GM21576 (cell line): ENCODE measurements at regions not wholly inside any gene's neighbourhood (a gene's known extent, or its start where the extent isn't known, plus 50 kb on each side); places are given as distances from the start of the nearest gene placed in this dataset.

Experiments used
- ATAC-seq: cut with Tn5 transposase; IDR thresholded peaks from one replicate; pipeline ENCODE4 v1.9.1; 2021; ENCODE audit warnings: mild to moderate bottlenecking, moderate library complexity; ENCODE audit not compliant: unreplicated experiment

GRCh38 chr10:78567680-78568455 lies 500.9 kb upstream of the ZMIZ1 start:
- no peak for ATAC-seq

- ATAC-seq: no peak
Measured at GRCh38 chr10:78568620-78569019, 500.1 kb upstream of the ZMIZ1 start.

DNA sequence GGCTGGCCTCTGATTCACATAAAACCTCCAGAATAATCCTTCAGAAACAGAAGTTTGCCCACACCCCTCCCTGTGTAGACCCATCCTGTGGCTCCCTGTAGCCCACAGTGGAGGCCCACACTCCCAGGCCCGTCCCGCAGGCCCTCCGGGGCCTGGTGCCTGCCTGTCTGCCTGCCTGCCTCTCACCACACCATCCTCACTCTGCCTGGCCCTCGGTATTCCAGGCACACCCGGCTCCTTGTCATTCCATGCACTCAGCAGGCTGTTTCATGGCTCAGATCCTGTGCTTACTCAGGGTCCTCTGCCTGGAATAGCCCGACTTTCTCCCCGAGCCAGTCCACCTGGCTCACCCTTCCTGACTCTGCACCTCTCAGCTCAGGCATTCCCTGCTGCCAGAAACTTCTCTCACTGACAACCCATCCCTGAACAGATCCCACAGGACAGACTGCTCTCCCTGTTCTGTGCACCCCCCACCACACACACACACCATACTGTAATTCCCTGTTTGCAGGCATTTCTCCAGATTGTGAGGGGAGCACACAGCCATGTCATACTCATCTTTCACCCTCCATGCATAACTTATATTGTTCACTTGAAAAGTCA lies 498.0 kb upstream of the ZMIZ1 start:
- ATAC-seq: no peak

DNA sequence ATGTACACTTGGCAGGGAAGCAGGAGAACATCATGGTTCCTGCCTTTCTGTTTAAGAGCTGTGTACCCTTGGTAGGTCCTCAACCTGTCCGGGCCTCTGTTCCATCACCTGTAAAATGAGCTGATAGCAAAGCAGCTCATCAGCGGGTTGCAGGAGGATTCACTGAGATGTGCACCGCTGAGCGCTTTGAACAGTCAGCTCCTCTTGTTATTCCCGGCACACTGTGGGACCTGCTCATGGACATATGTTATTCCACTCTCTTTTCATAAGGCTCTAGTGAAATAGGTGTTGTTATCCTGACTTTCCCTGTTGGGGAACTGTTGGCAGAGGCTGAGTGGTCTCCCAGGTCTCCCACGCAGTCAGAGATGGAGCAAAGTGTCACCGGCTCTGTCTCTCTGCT lies 497.5 kb upstream of the ZMIZ1 start:
- no peak for ATAC-seq

DNA sequence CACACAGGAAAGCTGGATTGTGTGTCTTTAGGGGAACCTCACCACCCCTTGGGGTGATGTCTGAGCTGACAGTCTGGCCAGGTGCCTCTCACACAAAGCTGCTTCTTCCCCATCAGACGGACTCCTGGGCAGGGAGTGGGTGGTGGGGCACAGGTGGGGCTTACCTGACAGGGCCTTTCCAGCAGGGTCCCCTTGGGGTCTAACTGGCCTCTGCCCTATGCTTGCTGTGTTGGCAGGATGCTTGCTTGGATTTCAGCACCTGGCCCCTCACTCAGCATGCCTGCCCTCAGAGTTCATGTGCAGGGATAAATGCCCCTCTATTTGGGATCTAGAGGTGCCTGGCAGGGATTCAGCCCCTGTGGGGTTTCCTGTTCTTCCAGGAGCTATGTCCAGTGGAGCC lies 496.9 kb upstream of the ZMIZ1 start:
- no peak for ATAC-seq

DNA sequence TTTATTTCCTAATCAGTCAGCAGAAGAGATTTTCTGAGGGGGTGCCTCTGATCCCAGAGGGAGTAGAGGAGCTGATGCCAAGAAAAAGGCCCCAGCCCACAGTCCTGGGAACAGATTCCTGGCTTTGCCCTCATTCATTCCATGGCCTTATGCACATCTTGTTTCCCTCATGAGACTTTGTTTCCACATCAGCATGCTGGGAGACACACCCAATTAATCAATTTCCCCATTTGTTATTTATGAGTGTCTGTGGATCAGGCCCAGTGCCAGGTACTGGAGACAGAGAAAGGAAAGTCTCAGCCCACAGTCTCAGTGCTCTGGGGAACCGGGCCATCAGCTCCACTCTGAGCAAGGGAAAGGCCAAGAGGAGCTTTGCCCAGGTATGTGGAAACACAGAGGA lies 496.2 kb upstream of the ZMIZ1 start:
- ATAC-seq: no peak

DNA sequence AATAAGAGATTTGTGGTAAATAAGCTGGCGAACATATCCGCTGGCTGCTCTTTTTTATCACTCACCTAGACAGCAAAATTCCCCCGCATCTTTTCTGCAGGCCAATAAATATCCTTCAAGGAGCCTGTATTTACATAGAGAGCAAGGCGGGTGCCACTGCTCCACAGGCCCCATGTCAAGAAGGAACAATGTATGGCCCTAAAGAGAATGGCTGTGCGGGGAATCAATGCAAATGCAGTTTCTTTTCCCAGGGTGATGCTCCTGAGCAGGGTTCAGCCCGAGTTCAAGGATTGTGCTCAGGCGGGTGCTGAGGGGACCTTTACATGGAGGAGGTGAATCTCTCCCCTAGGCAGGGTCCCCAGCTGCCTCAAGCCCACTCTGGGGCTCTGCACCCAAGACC lies 494.2 kb upstream of the ZMIZ1 start:
- no peak for ATAC-seq

GRCh38 chr10:78575400-78575799 lies 493.4 kb upstream of the ZMIZ1 start:
- ATAC-seq: no peak

DNA sequence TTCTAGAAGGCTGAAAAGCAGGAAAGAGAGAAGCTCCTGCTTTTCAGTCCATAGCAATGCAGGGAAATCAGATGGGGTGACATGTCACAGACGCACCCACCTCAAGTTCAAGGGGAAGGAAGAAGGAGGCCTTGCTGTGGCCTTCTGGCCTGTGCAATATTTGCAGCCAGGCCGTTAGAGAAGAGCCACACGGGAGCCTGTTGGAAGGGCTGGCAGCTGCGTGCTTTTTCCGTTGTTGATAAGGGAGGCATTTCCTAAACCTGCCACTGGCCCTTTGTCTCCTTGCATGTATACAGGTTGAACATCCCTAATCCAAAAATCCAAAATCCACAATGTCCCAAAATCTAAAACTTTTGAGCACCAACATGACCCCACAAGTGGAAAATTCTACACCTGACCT lies 492.5 kb upstream of the ZMIZ1 start:
- ATAC-seq: no peak

- no peak for ATAC-seq
Measured at GRCh38 chr10:78577712-78578111, 491.1 kb upstream of the ZMIZ1 start.

DNA sequence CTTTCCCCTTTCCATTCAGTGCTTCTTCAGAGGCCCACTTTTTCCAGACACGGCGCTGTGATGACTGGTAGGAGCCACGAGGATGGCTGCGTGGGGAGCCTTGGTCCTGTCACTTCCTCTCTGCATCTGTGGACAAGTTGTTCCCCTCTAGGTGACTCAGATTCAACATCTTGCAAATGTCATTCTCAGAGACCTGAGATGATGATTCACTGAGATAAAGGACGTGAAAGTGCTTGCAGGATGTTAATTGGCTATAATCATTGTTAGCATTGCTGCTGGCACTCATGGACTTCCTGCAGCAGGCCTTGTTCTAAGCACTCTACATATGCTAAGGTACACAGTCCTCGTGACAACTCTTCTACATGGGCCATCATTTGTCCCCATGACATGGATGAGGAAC lies 489.8 kb upstream of the ZMIZ1 start:
- no peak for ATAC-seq

DNA sequence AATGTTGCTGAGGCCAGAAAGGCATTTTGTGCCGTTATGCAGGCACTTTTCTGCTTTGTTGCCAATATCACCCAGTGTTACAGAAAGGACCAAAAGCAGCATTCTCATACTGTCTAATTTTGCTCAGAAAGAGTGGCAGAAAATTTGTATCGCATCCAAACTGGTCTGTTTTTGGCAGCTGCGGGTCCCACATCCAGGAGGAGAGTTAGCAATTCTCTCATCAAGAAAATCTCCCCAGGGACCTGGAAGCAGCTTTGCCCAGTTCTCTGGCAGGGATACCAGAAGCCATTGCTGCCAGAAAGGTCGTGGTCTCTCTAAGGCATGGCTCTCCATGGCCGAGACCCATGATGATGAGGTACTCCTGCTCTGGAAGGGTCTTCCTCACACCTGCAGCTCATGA lies 489.2 kb upstream of the ZMIZ1 start:
- no peak for ATAC-seq

DNA sequence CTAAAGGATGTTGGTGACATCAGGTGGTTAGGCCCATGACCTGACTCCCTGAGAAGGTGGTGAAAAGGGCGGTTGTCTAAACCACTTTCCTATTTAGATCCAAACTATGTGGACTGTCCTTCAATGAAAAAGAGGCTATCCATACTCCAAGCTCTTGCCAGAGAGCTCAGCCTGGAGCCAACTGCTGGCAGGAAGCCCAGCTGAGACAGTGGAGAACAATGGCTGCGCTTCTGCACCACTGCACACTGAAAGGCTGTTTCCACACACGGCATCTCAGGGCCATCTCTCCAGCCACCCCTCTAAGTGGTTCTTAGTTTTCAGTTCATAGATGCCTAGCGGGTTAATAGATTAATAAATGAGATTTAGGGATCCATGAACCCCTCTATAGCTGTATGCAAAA lies 488.8 kb upstream of the ZMIZ1 start:
- ATAC-seq: no peak

- no peak for ATAC-seq
Measured at GRCh38 chr10:78581133-78581694, 487.6 kb upstream of the ZMIZ1 start.

DNA sequence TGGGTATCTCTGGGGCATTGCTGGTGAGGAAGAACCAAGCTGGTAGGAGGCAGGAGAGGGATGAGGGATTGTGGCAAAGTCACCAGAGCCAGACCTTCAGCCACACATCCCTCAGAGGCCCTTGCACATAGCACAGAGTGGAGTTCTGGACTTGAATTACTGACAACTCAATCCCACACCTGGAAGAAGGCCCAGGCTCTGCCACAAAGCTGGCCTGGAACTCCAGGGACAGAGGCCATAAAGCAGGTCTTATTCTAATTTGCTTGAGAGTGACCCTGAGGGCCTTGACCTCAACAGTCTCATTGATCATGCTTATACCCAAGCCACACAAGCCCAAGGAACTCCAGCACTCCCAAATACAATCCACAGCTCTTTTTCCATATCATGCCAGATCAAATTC lies 486.2 kb upstream of the ZMIZ1 start:
- no peak for ATAC-seq

GRCh38 chr10:78584266-78584665 lies 484.5 kb upstream of the ZMIZ1 start:
- no peak for ATAC-seq

DNA sequence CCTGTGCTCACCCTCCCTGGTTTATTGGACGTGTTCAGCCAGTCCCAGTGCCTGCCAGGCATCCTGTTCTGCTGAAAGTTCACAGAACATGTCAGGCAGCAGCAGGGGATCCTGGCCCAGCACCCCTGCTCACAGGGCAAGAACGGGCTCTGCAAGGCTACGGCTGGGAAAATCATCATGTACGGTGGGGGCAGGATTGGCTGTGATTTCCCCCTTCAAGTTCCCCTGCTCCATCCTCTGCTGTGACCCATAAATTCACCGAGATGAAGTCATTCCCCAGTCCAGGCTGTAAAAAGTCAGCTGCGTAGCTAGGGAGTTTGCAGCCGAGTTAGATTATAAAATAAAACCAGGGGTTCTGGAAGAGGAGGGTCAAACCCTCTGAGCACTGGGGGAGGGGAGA lies 484.1 kb upstream of the ZMIZ1 start:
- no peak for ATAC-seq

DNA sequence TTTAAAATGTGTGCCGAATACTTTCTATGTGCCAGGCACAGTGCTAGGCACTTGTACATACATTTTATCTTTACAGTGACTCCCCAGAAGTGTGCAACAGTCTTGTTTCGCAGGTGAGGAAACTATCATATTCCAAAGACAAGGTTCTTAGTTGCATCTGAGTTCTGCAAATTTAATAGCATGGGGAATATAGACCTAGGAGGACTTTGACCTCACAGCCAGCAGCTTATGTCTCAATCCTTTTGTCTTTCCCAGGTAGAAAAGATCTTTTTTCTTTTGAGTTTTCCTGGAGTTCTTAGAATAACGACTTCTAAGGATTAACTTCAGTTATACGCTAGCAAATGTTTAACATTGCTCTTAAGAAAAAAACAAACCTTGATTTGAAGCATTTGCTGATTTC lies 482.8 kb upstream of the ZMIZ1 start:
- no peak for ATAC-seq

DNA sequence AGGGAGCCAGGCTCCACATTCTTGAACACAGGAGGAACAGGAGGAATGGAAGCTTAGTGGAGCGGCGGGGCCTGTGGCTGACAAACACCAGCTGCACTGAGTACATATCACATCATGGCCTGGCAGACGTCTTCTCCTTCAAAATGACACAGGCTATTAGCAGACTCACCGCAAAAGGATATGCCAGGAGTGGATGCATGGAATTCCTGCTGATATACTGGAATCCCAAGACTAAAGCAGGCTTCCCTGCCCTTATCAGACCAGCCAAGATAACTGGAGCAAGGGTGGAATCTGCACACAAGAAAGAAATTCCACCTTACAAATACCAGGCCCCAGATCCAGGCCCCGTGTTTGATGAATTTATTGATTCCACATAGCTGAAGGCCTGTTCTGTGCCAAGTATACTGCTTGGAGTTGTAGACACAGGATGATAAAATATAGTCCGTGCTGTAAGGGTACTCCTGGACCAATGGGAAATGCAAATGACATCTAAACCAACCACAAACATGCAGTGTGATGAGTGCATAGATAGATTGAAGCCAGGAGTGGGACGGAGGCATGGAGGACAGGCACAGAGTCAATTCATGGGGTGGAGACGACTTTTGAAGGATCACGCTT lies 480.5 kb upstream of the ZMIZ1 start:
- ATAC-seq: no peak

DNA sequence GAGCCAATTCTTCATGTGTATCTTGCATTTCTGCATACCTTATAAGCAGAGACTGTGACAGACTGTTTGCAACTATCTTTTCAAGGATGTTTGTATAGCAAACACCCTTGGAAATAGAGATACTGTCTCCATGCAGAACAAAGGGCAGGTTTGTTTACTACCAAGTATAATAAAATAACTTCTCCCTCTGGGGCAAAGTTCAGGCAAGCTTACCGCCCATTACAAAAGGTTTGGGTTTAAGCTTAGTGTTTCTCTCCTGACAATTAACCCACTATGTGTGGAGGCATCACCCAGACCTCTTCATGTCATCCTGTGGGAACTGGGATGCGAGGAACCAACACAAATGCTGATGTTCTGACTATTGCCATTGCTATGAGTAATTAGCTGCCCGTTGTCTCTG lies 479.1 kb upstream of the ZMIZ1 start:
- no peak for ATAC-seq

DNA sequence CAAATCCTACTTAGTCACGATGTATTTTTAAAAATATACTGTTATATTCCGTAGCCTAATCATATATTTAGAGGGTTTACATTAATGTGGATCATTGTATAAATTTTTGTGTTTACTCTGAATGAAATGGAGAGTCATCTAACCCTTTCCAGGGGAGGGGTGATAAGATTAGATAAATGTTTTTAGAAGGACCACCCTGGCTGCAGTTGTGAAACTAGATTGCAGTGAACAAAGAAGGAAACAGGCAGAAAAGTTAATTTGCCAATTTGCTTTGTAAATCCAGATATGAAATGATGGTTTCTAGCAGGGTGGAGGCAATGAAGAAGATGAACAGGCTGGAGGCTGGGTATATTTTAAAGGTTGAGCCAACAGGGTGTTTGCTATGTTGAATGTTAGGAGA lies 477.7 kb upstream of the ZMIZ1 start:
- no peak for ATAC-seq
